Loucy (cell line): ENCODE measurements at regions not wholly inside any gene's neighbourhood (a gene's known extent, or its start where the extent isn't known, plus 50 kb on each side); places are given as distances from the start of the nearest gene placed in this dataset.

Experiments
- H2AFZ ChIP-seq: fragments of 200-600 bp; sonication (generic); 2 replicates; pipeline ENCODE4 v1.6.0; 2016; ENCODE audit warnings: antibody characterized with exemption, mild to moderate bottlenecking, low read length, moderate library complexity
- H3F3A ChIP-seq: fragments of 200-600 bp; 2 replicates; pipeline ENCODE4 v1.6.0; 2016; ENCODE audit warnings: antibody characterized with exemption, low read depth, mild to moderate bottlenecking
- H3K27me3 ChIP-seq: fragments of 200-600 bp; sonication (generic); 2 replicates; pipeline ENCODE4 v1.6.1; 2014; ENCODE audit warnings: low read length, mild to moderate bottlenecking; ENCODE audit not compliant: insufficient read depth, poor library complexity, severe bottlenecking
- H3K36me3 ChIP-seq: fragments of 200-600 bp; sonication (generic); 2 replicates; pipeline ENCODE4 v1.6.1; 2016; ENCODE audit warnings: low read length; ENCODE audit not compliant: insufficient read depth
- H3K4me1 ChIP-seq: fragments of 200-600 bp; sonication (generic); 2 replicates; pipeline ENCODE4 v1.5.1; 2014; ENCODE audit warnings: low read length, mild to moderate bottlenecking; ENCODE audit not compliant: insufficient read depth, poor library complexity, severe bottlenecking
- H3K4me2 ChIP-seq: fragments of 200-600 bp; sonication (generic); 2 replicates; pipeline ENCODE4 v1.6.0; 2014; ENCODE audit warnings: antibody characterized with exemption, low read length, low read depth, mild to moderate bottlenecking; ENCODE audit not compliant: poor library complexity, severe bottlenecking
- H3K4me3 ChIP-seq: fragments of 200-600 bp; sonication (generic); 2 replicates; pipeline ENCODE4 v1.5.1; 2014; ENCODE audit warnings: low read length, mild to moderate bottlenecking, mixed read lengths; ENCODE audit not compliant: poor library complexity, severe bottlenecking
- H3K79me2 ChIP-seq: fragments of 200-600 bp; sonication (generic); 2 replicates; pipeline ENCODE4 v1.6.1; 2014; ENCODE audit warnings: low read length; ENCODE audit not compliant: insufficient read depth
- H3K9ac ChIP-seq: fragments of 200-600 bp; sonication (generic); 2 replicates; pipeline ENCODE4 v1.6.0; 2014; ENCODE audit warnings: mild to moderate bottlenecking, low read depth, low read length, moderate library complexity; ENCODE audit not compliant: poor library complexity, severe bottlenecking
- H3K9me2 ChIP-seq: fragments of 200-600 bp; sonication (generic); replicated peaks from 2 replicates; pipeline ENCODE4 v1.6.1; 2016; ENCODE audit warnings: low read depth, low read length, mixed read lengths
- H3K9me3 ChIP-seq: fragments of 200-600 bp; sonication (generic); 2 replicates; pipeline ENCODE4 v1.6.1; 2014; ENCODE audit warnings: mild to moderate bottlenecking, antibody characterized with exemption, low read length, low read depth; ENCODE audit not compliant: insufficient read depth
- H4K20me1 ChIP-seq: fragments of 200-600 bp; sonication (generic); 2 replicates; pipeline ENCODE4 v1.6.0; 2014; ENCODE audit warnings: antibody characterized with exemption, low read length, mild to moderate bottlenecking; ENCODE audit not compliant: insufficient read depth, poor library complexity, severe bottlenecking
- EZH2phosphoT487 ChIP-seq: fragments of 200-600 bp; IDR thresholded peaks from 2 replicates; pipeline ENCODE4 v1.6.1; 2018; ENCODE audit warnings: antibody characterized with exemption, mild to moderate bottlenecking, moderate library complexity, borderline replicate concordance
- TF ChIP-seq, protein P1 (sequence below): fragments of 200-600 bp; sonication (generic); conservative IDR thresholded peaks from 2 replicates; pipeline ENCODE4 v1.5.1; 2014; ENCODE audit warnings: mild to moderate bottlenecking, antibody characterized with exemption, low read length

DNA sequence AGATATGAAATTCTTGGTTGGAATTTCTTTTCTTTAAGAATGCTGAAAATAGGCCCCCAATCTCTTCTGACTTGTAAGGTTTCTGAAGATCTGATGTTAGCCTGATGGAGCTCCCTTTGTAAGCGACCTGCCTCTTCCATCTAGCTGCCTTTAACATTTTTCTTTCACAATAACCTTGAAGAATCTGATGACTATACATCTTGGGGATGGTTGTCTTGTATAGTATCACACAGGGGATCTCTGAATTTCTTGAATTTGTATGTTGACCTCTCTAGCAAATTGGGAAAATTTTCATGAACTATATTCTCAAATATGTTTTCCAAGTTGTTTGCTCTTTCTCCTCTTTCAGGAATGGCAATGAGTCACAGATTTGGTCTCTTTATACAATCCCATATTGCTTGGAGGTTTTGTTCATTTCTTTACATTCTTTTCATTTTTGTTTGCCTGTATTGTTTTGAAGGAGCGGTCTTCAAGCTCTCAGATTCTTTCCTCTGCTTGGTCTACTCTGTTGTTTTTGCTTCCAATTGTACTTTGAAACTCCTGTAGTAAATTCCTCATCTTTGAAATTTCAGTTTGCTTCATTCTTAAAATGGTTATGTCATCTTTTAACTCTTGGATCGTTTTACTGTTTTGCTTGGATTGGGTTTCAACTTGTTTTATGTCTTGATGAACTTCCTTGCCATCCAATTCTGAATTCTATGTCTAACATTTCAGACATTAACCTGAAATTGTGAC lies 245.2 kb upstream of the TARS1 start:
- H3K36me3 ChIP-seq, result no peaks in the 10 kb centered on the region
- no peak overlapping the region for H3K4me2 ChIP-seq
- H3K9me2 ChIP-seq, result no peaks in the 10 kb centered on the region
- H3K27me3 ChIP-seq, result no peaks in the 10 kb centered on the region
- no peaks in the 10 kb centered on the region for H3F3A ChIP-seq
- H4K20me1 ChIP-seq, result no peaks in the 10 kb centered on the region
- no peak overlapping the region for H3K9ac ChIP-seq
- no peaks in the 10 kb centered on the region; the same call in 1 of the 2 replicates for H3K9me3 ChIP-seq
- no peak for TF ChIP-seq EZH2phosphoT487
- TF ChIP-seq, protein P1, sequence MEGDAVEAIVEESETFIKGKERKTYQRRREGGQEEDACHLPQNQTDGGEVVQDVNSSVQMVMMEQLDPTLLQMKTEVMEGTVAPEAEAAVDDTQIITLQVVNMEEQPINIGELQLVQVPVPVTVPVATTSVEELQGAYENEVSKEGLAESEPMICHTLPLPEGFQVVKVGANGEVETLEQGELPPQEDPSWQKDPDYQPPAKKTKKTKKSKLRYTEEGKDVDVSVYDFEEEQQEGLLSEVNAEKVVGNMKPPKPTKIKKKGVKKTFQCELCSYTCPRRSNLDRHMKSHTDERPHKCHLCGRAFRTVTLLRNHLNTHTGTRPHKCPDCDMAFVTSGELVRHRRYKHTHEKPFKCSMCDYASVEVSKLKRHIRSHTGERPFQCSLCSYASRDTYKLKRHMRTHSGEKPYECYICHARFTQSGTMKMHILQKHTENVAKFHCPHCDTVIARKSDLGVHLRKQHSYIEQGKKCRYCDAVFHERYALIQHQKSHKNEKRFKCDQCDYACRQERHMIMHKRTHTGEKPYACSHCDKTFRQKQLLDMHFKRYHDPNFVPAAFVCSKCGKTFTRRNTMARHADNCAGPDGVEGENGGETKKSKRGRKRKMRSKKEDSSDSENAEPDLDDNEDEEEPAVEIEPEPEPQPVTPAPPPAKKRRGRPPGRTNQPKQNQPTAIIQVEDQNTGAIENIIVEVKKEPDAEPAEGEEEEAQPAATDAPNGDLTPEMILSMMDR, result no peak
- no peaks in the 10 kb centered on the region for H3K4me1 ChIP-seq
- no peaks in the 10 kb centered on the region for H3K79me2 ChIP-seq
- no peak overlapping the region for H2AFZ ChIP-seq
- no peak overlapping the region for H3K4me3 ChIP-seq

DNA sequence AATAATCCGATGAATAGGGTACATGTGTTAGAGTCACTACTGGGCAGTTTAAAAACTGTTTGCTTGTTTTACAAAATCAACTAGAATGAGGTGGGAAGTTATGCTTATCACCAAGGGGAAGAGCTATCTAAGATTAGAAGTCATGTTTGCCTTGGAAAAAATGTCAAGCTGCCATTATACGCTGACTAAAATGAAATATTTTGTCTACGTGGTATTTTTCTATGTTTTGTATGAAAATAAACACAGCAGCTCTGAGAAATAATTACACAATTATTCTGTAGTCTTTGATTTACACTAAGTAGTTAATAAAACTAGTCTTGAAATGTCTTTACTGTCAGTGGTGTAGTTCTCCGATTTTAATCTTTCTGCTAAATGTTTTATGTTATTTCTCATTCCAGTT lies 241.9 kb upstream of the TARS1 start:
- Histone ChIP-seq H3K27me3 (no peaks in the 10 kb centered on the region), H3K79me2 (no peaks in the 10 kb centered on the region), H4K20me1 (no peaks in the 10 kb centered on the region), H3F3A (no peaks in the 10 kb centered on the region), H3K4me3 (no peak overlapping the region), H2AFZ (no peak overlapping the region), H3K9ac (no peak overlapping the region), H3K9me2 (no peaks in the 10 kb centered on the region), H3K4me2 (no peak overlapping the region), H3K9me3 (no peaks in the 10 kb centered on the region; the same call in 1 of the 2 replicates), H3K4me1 (no peaks in the 10 kb centered on the region), H3K36me3 (no peaks in the 10 kb centered on the region)
- TF ChIP-seq, protein P1, result no peak
- no peak for TF ChIP-seq EZH2phosphoT487

DNA sequence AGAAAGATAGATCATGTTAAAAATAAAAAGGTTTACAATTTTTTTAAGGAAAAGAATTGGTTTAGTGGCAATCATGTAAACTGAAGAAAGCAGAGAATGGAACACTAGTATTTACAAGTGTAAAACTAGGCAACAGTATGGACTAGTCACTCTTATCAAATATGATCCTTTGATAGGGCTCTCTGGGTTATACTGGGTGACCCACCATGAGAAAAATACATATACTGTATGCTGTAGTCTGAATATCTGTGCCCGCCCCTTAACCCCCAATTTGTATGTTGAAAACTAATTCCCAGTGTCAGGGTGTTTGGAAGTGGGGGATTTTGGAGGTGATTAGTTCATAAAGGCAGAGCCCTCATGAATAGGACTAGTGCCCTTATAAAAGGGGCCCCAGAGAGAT lies 236.8 kb upstream of the TARS1 start:
- H3K27me3 ChIP-seq, result no peaks in the 10 kb centered on the region
- H3K4me2 ChIP-seq, result no peak overlapping the region
- no peaks in the 10 kb centered on the region; the same call in 1 of the 2 replicates for H3K9me3 ChIP-seq
- H3K4me3 ChIP-seq, result no peak overlapping the region
- H3K79me2 ChIP-seq, result no peaks in the 10 kb centered on the region
- TF ChIP-seq EZH2phosphoT487, result no peak
- H4K20me1 ChIP-seq, result no peaks in the 10 kb centered on the region
- no peaks in the 10 kb centered on the region for H3K9me2 ChIP-seq
- H3F3A ChIP-seq, result no peaks in the 10 kb centered on the region
- peaks cover 18% of the 10 kb centered on the region for H3K4me1 ChIP-seq
- H2AFZ ChIP-seq, result no peak overlapping the region
- no peaks in the 10 kb centered on the region for H3K36me3 ChIP-seq
- no peak overlapping the region for H3K9ac ChIP-seq

DNA sequence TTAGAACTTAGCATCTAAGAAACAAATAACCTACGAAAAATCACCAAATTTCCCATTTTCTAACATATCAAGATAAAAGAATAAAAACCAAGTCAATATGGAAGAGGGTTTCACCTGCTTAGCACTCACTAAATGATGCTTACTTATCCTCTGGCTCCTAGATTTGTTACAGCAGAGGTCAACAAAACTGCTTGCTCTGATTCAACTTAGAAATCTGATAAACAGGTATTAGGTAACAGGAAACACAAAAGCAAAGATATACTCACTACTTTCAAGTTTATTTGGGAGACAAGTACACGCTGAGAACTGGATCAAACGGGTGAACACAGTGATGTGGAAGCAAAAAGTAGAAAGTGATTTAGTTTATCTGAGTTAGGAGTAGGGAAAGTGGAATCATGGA lies 235.7 kb upstream of the TARS1 start:
- H3K27me3 ChIP-seq, result no peaks in the 10 kb centered on the region
- TF ChIP-seq, protein P1, result no peak
- TF ChIP-seq EZH2phosphoT487, result no peak
- H3F3A ChIP-seq, result no peaks in the 10 kb centered on the region
- no peaks in the 10 kb centered on the region for H3K36me3 ChIP-seq
- no peaks in the 10 kb centered on the region for H3K79me2 ChIP-seq
- no peak overlapping the region for H3K4me3 ChIP-seq
- no peaks in the 10 kb centered on the region for H4K20me1 ChIP-seq
- H3K4me1 ChIP-seq, result peaks cover 18% of the 10 kb centered on the region
- no peak overlapping the region for H3K4me2 ChIP-seq
- peaks cover 4% of the 10 kb centered on the region; the same call in 1 of the 2 replicates for H3K9me3 ChIP-seq
- no peaks in the 10 kb centered on the region for H3K9me2 ChIP-seq
- H2AFZ ChIP-seq, result no peak overlapping the region
- no peak overlapping the region for H3K9ac ChIP-seq
